Thyroid gland (tissue), 4 donors: ENCODE measurements at regions not wholly inside any gene's neighbourhood (a gene's known extent, or its start where the extent isn't known, plus 50 kb on each side); places are given as distances from the start of the nearest gene placed in this dataset.

Experiments
- CTCF ChIP-seq, 6 experiments: fragments of 200-600 bp in 3 of 6; fragments of 450-650 bp in 3 of 6; sonication (generic) in 3 of 6; IDR thresholded peaks; one replicate each; pipeline ENCODE4 v1.5.1; 2016 to 2019; ENCODE audit warnings: antibody characterized with exemption in 6 of 6, mild to moderate bottlenecking in 2 of 6, inconsistent platforms in 1 of 6, moderate library complexity in 1 of 6
- POLR2A ChIP-seq, 2 donors: fragments of 450-650 bp; IDR thresholded peaks; one replicate each; pipeline ENCODE4 v1.6.1; 2017; ENCODE audit warnings: antibody characterized with exemption in 2 of 2, mild to moderate bottlenecking in 2 of 2, moderate library complexity in 1 of 2

- TF ChIP-seq POLR2A (IDR thresholded peaks at IDR 0.05) (no peak), CTCF (IDR thresholded peaks at IDR 0.05) (no peak)
Observed at GRCh38 chr12:83462419-83462818, 775.7 kb downstream of the TMTC2 start.
